ENCODE measurements at regions not wholly inside any gene's neighbourhood (a gene's known extent, or its start where the extent isn't known, plus 50 kb on each side); places are given as distances from the start of the nearest gene placed in this dataset.

DNA sequence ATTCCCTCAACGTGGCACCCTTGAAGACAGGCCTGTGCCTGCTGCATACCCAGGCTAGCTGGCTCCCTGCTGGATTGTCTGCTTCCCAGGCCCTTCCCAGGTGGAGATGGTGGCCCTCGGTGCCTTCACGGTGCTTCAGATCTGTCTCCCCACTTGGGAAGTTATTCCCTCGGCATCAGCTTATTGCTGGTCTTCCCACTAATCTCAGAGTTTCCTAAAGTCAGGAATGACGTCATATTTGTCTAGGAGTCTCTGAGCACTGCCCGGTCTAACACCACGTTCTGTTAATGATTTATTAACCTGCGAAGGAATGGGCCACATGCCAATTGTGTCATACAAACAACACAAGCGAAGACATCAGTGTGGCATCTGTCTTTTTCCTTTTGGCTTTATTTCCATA is 269.8 kb upstream of the ID2 start:
- Histone ChIP-seq H3K4me1 (replicated peaks in 1 of 2; ENCODE audit: control insufficient read depth in 2 of 2, insufficient read depth in 2 of 2, low read length in 2 of 2) (no peaks in the 10 kb centered on the region), H3K27ac (ENCODE audit: extremely low read depth, low read depth, low read length) (no peak overlapping the region), H3K79me2 (ENCODE audit: control insufficient read depth, insufficient read depth, low read length) (no peaks in the 10 kb centered on the region), H3K4me2 (ENCODE audit: insufficient read depth, low read length) (no peak overlapping the region), H3K9ac (ENCODE audit: insufficient read depth in 1 of 2, low read depth in 2 of 2, low read length in 2 of 2) (no peak overlapping the region), H3K27me3 (ENCODE audit: control insufficient read depth in 2 of 2, insufficient read depth in 2 of 2, low read length in 2 of 2) (peaks cover 19 to 50% of the 10 kb centered on the region in 2 experiments; a peak in 4 of 5 replicates), H2AFZ (ENCODE audit: low read depth, low read length) (no peak overlapping the region), H3K9me3 (replicated peaks; ENCODE audit: control insufficient read depth, insufficient read depth, low read depth, low read length) (no peaks in the 10 kb centered on the region), H3K36me3 (ENCODE audit: control insufficient read depth, insufficient read depth, low read length) (no peaks in the 10 kb centered on the region), H3K9me1 (ENCODE audit: control insufficient read depth, insufficient read depth, low read length) (no peaks in the 10 kb centered on the region), H3K4me3 (no peak overlapping the region), H4K20me1 (replicated peaks; ENCODE audit: control insufficient read depth, insufficient read depth, low read length) (no peaks in the 10 kb centered on the region)
- ChIA-PET CTCF (ENCODE audit: low intra/inter-chr PET ratio) (no interaction called here), POLR2A (no interaction called here)
- DNase-seq (ENCODE audit: extremely low read depth in 1 of 4, low spot score in 3 of 4) (no peak), ATAC-seq (no peak), FAIRE-seq (no peak)
- no TSS peak for BruUV-seq (replicated peaks)
- in situ Hi-C loops (cut with MboI) (no loop called here), intact Hi-C loops (cut with micrococcal nuclease) (no loop called here)
- WGBS (ENCODE audit: insufficient coverage, low coverage, missing lambda C conversion rate) = 1% methylated on average over 9 of the region's 9 CpGs
- TF ChIP-seq JUND (IDR thresholded peaks at IDR 0.05; ENCODE audit: borderline replicate concordance, low read depth, low read length) = no peak
- TF ChIP-seq JUND (tag; IDR thresholded peaks at IDR 0.05; ENCODE audit: borderline replicate concordance, low read depth, low read length) = peak; percentile 15; the same call in 1 of the 3 replicates
- no peak for TF ChIP-seq DDX20 (tag; IDR thresholded peaks at IDR 0.05; ENCODE audit: low read depth)
- peak; percentile 82 for TF ChIP-seq ATF7 (IDR thresholded peaks at IDR 0.05)
- TF ChIP-seq ZC3H4 (CRISPR knock-in tag; IDR thresholded peaks at IDR 0.05; ENCODE audit: borderline replicate concordance) = no peak
- TF ChIP-seq, protein P1, sequence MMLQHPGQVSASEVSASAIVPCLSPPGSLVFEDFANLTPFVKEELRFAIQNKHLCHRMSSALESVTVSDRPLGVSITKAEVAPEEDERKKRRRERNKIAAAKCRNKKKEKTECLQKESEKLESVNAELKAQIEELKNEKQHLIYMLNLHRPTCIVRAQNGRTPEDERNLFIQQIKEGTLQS (IDR thresholded peaks at IDR 0.05) = peak; percentile 79
- TF ChIP-seq, protein P1 (CRISPR knock-in tag; conservative IDR thresholded peaks at IDR 0.05) = no peak
- no peak for TF ChIP-seq ZFP1 (CRISPR knock-in tag; IDR thresholded peaks at IDR 0.05)

All from K562 (cell line).